Activated CD4-positive, alpha-beta T cell treated with anti-CD3 and anti-CD28 coated beads for 48 hours (primary cell): ENCODE measurements at regions not wholly inside any gene's neighbourhood (a gene's known extent, or its start where the extent isn't known, plus 50 kb on each side); places are given as distances from the start of the nearest gene placed in this dataset.
"Not testable (repeated sequence)": the region's sequence is repeated elsewhere in the genome, so short reads cannot be mapped to it uniquely, and the experiment has no call there.

Experiments used
- DNase-seq: peaks from one replicate; pipeline ENCODE4 v3.0.0-alpha.2; 2020

DNA sequence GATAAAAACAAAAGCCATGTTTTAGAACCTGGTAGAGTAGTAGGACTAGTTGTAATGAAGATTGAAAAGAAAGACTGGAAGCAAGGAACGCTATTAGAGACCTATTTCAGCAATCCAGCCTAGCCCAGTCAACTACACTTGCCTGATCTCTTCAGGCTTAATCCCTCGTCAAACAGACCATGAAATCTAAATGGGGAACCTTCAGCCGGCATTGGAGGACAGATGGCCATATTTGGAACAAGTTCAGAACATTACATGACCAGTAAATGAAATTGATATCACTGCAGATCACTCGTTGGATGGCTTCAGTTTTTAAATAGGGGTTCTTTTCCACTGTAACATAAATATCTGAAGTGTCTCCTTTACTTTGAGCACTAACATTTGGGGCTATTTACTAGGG, 84.8 kb upstream of the WDR44 start:
- DNase-seq, result no peak

DNA sequence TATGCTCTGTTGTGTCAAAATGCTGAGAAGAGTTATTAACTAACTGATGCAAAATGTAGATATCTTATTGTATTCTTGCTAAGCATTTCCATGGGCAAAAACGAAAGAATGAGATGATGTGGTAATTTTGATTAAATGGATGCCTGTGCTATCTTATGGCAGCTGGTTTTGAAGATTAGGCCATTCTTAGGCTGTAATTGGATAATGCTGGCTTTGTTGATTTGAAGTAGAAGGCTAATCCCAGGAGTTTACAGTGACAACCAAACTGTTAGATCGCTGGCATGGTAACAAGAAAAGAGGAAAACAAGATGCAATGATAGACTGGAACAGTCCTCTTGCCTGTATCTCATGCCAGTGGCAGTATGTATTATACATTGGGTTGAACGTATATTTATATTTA, 74.1 kb upstream of the WDR44 start:
- DNase-seq, result no peak

GRCh38 chrX:118272242-118272641, 73.7 kb upstream of the WDR44 start:
- no peak for DNase-seq

DNA sequence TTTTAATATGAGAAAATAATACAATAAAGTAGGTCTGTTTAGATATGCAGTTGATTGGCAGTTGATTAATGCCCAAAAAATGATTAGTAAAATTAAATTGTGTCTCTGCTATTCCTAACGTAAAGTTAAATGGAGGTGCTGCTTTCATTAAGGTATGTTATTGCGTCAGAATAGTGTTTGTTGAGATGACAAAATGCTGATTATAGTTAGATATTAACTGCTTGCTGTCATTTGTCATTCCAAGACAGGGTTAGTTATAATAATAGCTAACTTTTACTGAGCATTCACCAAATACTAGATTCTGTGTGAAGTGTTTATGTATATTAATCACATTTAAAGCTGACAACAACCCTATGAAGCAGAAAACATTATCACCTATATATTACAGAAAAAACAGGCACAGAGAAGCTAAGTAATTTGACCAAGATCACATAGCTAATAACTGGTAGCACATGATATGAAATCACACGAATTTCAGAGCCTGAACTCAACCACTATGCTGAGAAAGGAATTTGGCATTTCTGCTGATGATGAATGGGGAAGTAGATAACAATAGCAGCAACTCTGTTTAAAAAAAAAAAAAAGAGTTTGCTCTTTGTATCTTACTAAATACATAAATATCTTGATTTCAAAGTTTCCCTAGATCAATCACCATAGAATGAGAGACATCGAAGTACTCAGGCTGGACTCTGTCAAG, 59.7 kb upstream of the WDR44 start:
- DNase-seq, result no peak

DNA sequence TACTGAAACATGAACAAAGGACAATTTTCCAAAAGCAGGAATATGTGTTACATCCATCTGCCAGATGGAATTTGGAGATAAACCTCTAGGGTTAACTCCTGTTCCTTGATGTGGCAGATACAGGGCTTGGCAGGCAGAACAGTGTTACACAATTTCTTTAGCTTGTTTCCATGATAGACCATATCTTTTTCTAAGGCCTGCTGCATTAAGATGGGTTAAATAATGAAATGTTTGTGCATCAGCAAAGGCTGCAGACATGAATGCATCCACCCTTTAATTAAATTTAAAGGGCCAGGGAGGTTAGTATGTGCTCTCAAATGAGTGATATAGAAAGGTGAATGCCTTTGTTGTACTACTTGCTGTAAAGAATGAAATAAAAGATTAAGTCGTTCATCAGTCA, 50.1 kb upstream of the WDR44 start:
- not testable (repeated sequence) for DNase-seq
